Stimulated activated CD8-positive, alpha-beta memory T cell treated with anti-CD3 and anti-CD28 coated beads, Interleukin-4, amount 100 ng/mL, for 48 hours (primary cell): ENCODE measurements at regions not wholly inside any gene's neighbourhood (a gene's known extent, or its start where the extent isn't known, plus 50 kb on each side); places are given as distances from the start of the nearest gene placed in this dataset.

Experiments
- DNase-seq: peaks from one replicate; pipeline ENCODE4 v3.0.0-alpha.2; 2020

GRCh38 chr17:79214940-79215604, 140.4 kb downstream of the ENGASE start:
- no peak for DNase-seq

- no peak for DNase-seq
These were observed 139.8 kb downstream of the ENGASE start for GRCh38 chr17:79214459-79214858.

DNA sequence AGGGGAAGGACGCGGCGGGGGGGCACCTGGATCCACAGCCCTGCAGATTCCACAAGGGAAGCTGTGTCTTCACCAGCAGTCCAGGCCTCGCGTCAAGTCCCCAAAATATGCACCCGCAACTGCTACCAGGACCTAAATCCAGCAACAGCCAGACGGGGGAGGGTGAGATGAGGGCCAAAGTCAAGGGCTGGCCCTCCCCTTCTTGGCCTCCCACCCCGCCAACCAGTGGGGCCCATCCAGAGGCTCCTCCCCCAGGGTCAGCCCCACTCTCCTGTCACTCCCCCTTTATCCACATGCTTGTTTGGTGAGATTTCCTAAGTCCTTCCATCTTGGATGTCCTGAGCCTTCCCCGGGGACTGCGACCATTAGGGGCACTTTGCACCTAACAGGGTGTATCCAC, 138.7 kb downstream of the ENGASE start:
- DNase-seq = no peak

DNA sequence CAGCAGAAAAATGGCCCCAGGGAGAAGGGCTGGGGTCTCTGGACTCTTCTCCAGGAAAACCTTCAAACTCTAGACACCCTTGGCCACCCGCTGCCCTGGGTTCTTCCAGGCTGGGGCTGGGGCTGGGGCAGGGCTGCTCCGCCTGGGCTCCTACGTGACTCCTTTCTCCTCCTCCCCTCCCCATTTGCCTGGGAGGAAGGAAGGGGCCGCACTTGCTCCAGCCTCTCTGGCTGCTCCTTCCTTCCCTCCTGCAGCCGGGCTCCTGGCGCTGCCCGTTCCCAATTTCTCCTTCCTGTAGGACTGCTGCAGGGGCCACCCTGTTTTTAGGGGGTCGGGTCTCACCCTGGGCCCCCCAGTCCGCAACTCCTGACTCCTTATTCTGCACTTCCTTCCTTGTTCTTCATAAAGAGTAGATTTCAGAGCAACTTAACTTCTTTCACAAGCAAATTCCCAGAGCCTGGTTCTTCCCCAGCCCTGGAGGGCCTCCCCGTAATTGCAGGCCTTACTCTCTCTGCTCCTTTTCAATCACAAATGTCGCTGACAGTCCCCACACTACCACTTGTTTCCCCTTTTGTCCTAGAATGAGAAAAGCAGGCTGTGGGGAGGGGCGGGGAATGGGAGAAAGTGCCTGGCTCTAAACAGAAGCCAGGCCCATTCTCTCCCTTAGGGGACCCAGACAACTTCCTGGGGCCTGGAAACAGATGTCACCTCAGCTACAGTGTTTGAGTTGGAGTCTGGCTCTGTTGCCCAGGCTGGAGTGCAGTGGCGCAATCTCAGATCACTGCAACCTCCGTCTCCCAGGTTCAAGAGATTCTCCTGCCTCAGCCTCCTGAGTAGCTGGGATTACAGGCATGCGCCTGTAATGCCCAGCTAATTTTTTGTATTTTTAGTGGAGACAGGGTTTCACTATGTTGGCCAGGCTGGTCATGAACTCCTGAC, 137.8 kb downstream of the ENGASE start:
- no peak for DNase-seq

DNA sequence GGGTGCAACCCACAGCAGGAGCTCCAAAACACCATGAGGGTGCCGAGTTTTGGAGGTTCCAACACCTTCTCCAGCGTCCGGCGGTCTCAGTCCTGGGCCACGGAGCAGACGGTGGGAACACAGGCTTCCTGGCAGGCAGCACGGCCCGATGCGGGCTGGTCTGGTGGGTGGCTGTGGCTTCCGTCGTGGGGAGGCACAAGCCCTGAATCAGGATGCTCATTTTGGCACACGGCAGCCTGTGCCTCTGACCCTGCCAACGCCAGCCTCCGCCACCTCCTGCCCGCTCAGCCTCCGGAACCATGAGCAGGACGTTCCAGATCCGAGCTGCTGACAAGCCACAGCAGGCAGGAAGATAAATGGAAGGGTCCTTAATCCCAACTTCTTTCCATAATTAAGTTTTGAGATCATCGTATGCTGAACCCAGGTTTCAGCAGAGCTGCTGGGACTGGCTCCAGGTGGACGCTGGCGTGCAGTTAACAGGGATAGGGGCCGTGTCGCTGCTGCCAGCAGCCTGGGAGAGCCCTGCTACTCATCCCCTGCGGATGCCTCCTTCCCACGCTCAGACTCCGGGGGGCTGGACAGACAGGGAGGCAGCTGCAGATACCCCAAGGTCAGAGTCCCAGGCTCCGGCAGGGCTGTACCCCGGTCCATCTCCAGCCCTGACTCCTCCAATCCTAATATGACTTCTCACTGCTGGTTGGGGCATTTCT, 136.6 kb downstream of the ENGASE start:
- DNase-seq = no peak

DNA sequence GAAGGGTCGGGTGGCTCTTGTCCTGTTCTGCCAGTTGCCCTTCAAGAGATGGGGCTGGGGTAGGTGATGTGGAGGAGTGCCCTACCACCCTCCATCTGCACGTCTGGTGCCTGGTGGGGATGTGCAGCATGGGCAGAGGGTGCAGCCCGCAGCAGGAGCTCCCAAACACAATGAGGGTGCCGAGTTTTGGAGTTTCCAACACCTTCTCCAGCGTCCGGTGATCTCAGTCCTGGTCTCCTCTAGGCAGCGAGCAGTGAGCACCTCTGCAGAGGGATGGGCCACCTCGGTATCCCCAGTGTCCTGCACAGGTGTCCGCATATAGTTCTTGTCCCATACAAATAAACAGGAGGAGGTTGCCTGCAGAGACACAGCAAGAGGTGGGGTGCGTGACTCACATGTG, 136.0 kb downstream of the ENGASE start:
- DNase-seq = no peak

DNA sequence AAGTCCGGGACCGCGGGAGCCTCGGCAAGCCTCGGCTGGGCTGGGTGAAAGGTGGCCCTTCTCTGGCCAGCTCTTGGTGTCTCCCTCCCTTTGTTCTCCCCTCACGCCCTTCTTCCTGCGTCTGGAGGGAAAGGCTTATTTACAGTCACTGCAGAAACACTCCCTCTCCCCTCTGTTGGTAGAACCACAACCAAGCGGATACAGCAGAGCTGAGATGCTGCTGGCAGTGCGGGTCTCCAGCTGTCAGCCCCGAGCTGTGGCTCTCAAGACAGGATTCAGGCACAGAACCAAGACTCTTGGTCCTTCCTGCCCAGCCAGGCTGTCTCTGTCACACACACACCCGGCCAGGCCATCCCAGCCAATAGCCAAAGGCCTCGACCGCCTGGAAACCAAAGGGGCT, 133.3 kb downstream of the ENGASE start:
- DNase-seq = no peak

- no peak for DNase-seq
These were observed 131.1 kb downstream of the ENGASE start for GRCh38 chr17:79205688-79206205.

DNA sequence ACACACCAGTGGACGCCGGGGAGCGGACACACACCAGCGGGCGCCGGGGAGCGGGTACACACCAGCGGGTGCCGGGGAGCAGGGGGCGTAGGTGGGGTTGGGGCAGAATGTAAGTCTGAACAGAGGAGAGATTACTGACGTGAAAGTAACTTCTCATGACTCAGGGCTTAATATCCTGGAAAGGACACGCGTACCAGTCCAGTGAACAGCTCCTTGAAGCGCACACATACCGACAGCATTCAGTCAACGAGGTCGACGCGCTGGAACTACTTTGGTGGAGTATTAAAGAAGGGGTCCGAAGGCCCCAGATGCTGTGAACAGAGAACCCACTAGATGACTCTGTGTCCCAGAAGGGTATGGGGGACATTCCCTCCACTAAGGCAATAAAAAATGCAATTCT, 129.6 kb downstream of the ENGASE start:
- no peak for DNase-seq

DNA sequence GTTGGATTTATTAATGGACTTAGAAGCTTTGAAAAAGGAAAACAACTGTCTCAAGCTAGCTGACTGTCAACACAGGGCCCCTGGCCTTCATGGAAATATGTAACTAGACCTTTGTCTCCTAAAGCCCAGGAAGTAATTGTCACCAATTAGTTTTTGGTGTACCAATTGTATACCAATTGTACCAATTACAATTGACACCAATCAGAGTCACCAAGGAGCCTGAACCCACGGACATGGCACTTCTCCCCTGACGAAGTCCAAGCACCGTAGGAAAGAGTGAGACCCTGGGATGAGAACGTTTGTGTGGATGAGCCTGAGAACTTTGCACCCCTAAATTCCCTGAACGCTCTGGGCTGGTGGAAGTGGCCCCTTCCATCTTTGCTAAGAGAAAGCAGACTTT, 129.0 kb downstream of the ENGASE start:
- DNase-seq = no peak

DNA sequence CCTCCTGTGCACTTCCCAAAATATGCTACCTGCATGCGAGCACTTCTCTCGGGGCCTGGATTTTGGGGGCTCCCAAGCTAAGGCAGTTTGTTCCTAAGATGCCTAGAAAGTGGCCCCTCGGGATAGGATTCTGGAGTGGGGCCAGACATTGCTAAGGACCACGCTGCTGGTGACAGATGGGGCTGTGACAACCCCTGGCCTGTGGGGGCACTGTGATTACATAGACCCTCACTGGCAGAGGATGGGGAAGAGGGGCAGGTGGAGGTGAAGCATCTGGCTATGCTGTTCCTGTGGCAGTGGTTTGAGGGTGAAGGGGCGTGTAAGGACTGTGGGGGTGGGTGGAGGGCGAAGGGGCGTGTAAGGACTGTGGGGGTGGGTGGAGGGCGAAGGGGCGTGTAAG, 128.4 kb downstream of the ENGASE start:
- DNase-seq = no peak

DNA sequence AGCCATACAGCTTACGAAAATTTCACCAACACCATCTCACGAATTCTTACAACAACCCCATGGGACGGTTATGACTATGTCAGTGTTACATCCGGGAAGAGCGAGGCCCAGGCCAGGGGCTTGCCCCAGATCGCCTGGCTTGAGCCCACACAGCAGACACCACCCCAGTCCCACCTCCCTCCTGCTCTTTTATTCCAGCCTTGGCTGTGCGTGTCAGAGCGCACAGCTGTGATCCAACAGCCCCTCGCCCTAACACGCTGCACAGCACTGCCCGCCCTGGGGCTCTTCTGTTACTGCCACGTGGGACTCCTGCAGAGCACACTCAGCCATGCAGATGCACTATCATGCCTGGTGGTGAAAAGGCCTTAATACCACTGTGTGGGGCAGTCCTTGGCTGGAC, 127.9 kb downstream of the ENGASE start:
- no peak for DNase-seq

DNA sequence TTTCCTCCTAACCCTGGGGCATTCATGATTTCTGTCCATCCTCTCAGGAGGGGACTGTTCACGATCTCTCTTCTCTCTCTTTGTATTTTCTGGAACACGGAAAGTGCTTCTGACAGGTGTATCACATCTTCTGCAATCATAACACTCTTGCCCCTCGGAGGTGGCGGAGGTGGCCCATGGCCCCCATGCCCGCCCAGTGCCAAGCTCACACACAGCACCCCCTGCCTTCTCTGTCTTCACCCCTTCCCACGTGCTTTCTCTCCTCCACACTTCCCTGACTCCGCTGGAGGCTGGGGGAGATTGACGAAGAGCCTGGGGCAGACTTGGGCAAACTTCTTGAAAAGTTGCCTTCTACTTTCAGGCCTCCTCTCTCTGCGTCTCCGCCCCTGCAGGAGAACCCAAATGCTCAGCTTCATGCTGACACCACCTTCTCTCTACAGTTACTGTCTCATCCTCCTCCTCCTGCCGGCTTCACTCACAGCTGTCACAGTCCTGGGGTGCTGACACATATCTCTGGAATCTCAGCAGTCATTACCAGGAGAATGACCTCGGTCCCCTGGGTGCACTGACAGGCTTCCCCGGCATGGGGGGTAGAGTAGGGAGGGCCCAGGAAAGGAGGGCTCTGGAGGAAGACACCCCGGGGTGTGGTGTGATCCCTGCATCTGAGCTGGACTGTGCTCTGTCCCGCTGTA, 127.1 kb downstream of the ENGASE start:
- DNase-seq = no peak

GRCh38 chr17:79201119-79201518, 126.5 kb downstream of the ENGASE start:
- no peak for DNase-seq

DNA sequence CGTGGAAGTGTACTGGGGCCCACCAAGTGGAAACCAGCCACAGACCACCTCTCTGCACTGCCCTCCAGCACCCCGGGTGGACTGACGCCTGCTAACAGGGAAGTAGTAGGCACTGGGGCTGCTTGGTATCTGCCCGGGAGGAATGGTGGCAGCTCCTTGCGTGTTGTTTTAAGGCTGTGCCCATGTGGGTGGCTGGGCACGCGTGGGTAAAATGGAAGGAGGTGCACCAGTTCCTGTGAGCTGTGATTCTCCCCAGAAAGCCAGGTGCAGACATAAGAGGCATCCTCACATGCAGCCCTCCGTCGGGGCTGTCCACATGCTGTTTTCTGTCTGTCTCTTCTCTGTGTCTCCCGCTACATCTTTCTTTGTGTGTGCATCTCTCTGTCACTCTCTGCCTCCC, 122.3 kb downstream of the ENGASE start:
- DNase-seq = no peak

- peak; percentile 59 for DNase-seq
These were observed 118.1 kb downstream of the ENGASE start for GRCh38 chr17:79192503-79193351.

- DNase-seq = no peak
These were observed 116.8 kb downstream of the ENGASE start for GRCh38 chr17:79191270-79191934.

GRCh38 chr17:79189305-79189704, 114.7 kb downstream of the ENGASE start:
- DNase-seq = no peak

- no peak for DNase-seq
These were observed 114.1 kb downstream of the ENGASE start for GRCh38 chr17:79188685-79189084.

DNA sequence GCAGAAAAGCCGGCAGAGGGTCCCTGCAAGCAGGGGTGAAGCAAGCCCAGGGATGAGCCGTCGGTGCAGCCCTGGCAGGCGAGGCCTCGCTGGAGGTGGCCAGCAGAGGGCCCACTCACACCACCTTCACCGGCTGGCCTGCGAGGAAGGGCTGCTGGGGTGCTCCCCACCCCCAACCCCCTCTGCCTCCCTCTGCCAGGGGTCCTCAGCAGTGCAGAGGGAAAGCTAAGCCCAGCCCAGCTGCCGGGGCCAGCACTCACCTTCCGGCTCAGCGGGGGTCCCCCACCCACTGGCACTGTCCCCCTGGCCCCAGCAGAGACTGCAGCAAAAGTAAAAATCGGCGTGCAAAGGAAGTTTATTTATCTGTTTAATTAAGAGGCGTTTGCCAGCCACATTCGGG, 113.4 kb downstream of the ENGASE start:
- peak; percentile 34 for DNase-seq

GRCh38 chr17:79187186-79187585, 112.6 kb downstream of the ENGASE start:
- no peak for DNase-seq
